ENCODE measurements at regions not wholly inside any gene's neighbourhood (a gene's known extent, or its start where the extent isn't known, plus 50 kb on each side); places are given as distances from the start of the nearest gene placed in this dataset.
"Not testable (repeated sequence)": the region's sequence is repeated elsewhere in the genome, so short reads cannot be mapped to it uniquely, and the experiment has no call there.

GRCh38 chr1:165112260-165112659, 244.3 kb downstream of the LMX1A start (continued):
- TF ChIP-seq ATOH8 (CRISPR knock-in tag; IDR thresholded peaks at IDR 0.05; ENCODE audit: low read depth) (no peak), HDAC2 (IDR thresholded peaks at IDR 0.05) (no peak), NR3C1 (IDR thresholded peaks at IDR 0.05) (no peak), RFX5 (IDR thresholded peaks at IDR 0.05) (no peak), NFE2L2 (conservative IDR thresholded peaks at IDR 0.05; ENCODE audit: low read length) (no peak)

- H3K4me2 ChIP-seq: no peak overlapping the region
- TF ChIP-seq EHF (CRISPR knock-in tag; IDR thresholded peaks at IDR 0.05) (no peak), POLR2A (IDR thresholded peaks at IDR 0.05; ENCODE audit: low read length) (0 out of 2 replicates have a peak, but pooled peaks have one; percentile 17)
- H3K27ac ChIP-seq: no peak overlapping the region
- FAIRE-seq (no peak), DNase-seq (ENCODE audit: low read depth in 1 of 2, low spot score in 1 of 2) (no peak), ATAC-seq (no peak)
- H3K4me3 ChIP-seq: no peak overlapping the region
- ChIA-PET CTCF (interaction anchor here (2.1 kb wide), 1 partner anchor 259 kb away, joined by 6 read pairs; no protein-coding TSS in a partner anchor), POLR2A (no interaction called here)
- no peaks in the 10 kb centered on the region for H3K9me3 ChIP-seq
- H3K4me1 ChIP-seq: no peaks in the 10 kb centered on the region
- WGBS (ENCODE audit: missing lambda C conversion rate): 0% methylated on average over 3 of the region's 4 CpGs
These were observed 247.5 kb downstream of the LMX1A start for GRCh38 chr1:165109013-165109412.

GRCh38 chr1:165092542-165093162, 263.9 kb downstream of the LMX1A start:
- H3K9me3 ChIP-seq, FAIRE-seq, ATAC-seq, H3K4me3 ChIP-seq, CTCF ChIA-PET, H3K4me1 ChIP-seq, POLR2A ChIA-PET, H3K27ac ChIP-seq: not testable (repeated sequence)
- peak in 1 of 2 experiments; percentile 14 for DNase-seq (ENCODE audit: low read depth in 1 of 2, low spot score in 1 of 2)
- 0 out of 3 replicates have a peak overlapping the region, but pooled peaks have one; percentile 18 for H3K4me2 ChIP-seq
- 17% methylated on average over 7 of the region's 7 CpGs for WGBS (ENCODE audit: missing lambda C conversion rate)

GRCh38 chr1:165080253-165080896, 276.1 kb downstream of the LMX1A start:
- no peak overlapping the region for H3K27ac ChIP-seq
- DNase-seq (ENCODE audit: low read depth in 1 of 2, low spot score in 1 of 2) (no peak), FAIRE-seq (no peak), ATAC-seq (no peak)
- TF ChIP-seq MYC (IDR thresholded peaks at IDR 0.05; ENCODE audit: borderline replicate concordance, low read length): no peak
- no peak for TF ChIP-seq BCL3 (IDR thresholded peaks at IDR 0.05)
- TF ChIP-seq USF2 (IDR thresholded peaks at IDR 0.05): no peak
- no peak for TF ChIP-seq CBX8 (IDR thresholded peaks at IDR 0.05)
- TF ChIP-seq HOXB5 (CRISPR knock-in tag; IDR thresholded peaks at IDR 0.05): no peak
- CTCF ChIA-PET: no interaction called here
- no peak overlapping the region for H3K4me2 ChIP-seq
- H3K4me3 ChIP-seq: no peak overlapping the region
- 6% methylated on average over 4 of the region's 4 CpGs for WGBS (ENCODE audit: missing lambda C conversion rate)
- peaks cover 4% of the 10 kb centered on the region; the same call in 2 of the 3 replicates for H3K9me3 ChIP-seq
- POLR2A ChIA-PET: no interaction called here
- no peaks in the 10 kb centered on the region for H3K4me1 ChIP-seq

GRCh38 chr1:165078391-165078790, 278.1 kb downstream of the LMX1A start:
- ATAC-seq: no peak
- ChIA-PET CTCF (no interaction called here), POLR2A (no interaction called here)
- Histone ChIP-seq H3K4me2 (no peak overlapping the region), H3K27ac (no peak overlapping the region), H3K9me3 (peaks cover 4% of the 10 kb centered on the region; the same call in 2 of the 3 replicates), H3K4me3 (no peak overlapping the region), H3K4me1 (no peaks in the 10 kb centered on the region)
- no peak for DNase-seq (ENCODE audit: low read depth in 1 of 2, low spot score in 1 of 2)
- no peak for FAIRE-seq
- TF ChIP-seq JUNB (IDR thresholded peaks at IDR 0.05) (no peak), CTCF (IDR thresholded peaks at IDR 0.05) (no peak), ZSCAN20 (CRISPR knock-in tag; IDR thresholded peaks at IDR 0.05) (no peak), HMGXB4 (CRISPR knock-in tag; IDR thresholded peaks at IDR 0.05; ENCODE audit: borderline replicate concordance) (no peak), BHLHE40 (IDR thresholded peaks at IDR 0.05; ENCODE audit: low read depth, low read length) (no peak), RNF2 (IDR thresholded peaks at IDR 0.05; ENCODE audit: borderline replicate concordance, low read depth) (no peak), E2F6 (IDR thresholded peaks at IDR 0.05; ENCODE audit: borderline replicate concordance, low read depth) (no peak), CEBPB (IDR thresholded peaks at IDR 0.05) (no peak)
